Sigmoid colon (tissue), 4 donors: ENCODE measurements at regions not wholly inside any gene's neighbourhood (a gene's known extent, or its start where the extent isn't known, plus 50 kb on each side); places are given as distances from the start of the nearest gene placed in this dataset.

ENCODE experiments used
- POLR2AphosphoS5 ChIP-seq, 4 donors: sonication (generic); formaldehyde crosslinking; IDR thresholded peaks; one replicate each; pipeline ENCODE4 v1.6.1; 2017; ENCODE audit warnings: antibody characterized with exemption in 4 of 4
- TF ChIP-seq, protein P1 (sequence below), 4 experiments: fragments of 450-650 bp in 3 of 4; fragments of 200-600 bp in 1 of 4; IDR thresholded peaks; one replicate each; pipeline ENCODE4 v1.5.1; 2016 to 2019; ENCODE audit warnings: antibody characterized with exemption in 4 of 4, mild to moderate bottlenecking in 3 of 4, moderate library complexity in 2 of 4

DNA sequence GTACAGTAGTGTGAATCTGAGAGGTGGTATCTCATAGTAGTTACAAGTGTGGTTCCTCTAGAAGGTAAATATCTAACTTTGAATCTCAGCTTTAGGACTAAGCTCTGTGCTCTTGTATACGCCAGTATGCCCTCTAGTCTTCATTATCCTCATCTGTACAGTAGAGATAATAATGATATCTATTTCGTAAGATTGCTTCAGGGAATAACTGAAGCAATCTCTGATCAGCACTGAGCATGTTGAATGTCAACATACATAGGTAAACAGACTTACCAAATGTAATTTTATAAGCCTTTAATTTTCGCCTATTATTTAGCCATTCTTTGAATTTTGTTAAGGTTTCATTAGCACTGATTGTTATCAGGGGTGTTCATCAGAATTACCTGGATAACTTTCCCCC is 175.2 kb upstream of the ANKRD50 start:
- TF ChIP-seq, protein P1, sequence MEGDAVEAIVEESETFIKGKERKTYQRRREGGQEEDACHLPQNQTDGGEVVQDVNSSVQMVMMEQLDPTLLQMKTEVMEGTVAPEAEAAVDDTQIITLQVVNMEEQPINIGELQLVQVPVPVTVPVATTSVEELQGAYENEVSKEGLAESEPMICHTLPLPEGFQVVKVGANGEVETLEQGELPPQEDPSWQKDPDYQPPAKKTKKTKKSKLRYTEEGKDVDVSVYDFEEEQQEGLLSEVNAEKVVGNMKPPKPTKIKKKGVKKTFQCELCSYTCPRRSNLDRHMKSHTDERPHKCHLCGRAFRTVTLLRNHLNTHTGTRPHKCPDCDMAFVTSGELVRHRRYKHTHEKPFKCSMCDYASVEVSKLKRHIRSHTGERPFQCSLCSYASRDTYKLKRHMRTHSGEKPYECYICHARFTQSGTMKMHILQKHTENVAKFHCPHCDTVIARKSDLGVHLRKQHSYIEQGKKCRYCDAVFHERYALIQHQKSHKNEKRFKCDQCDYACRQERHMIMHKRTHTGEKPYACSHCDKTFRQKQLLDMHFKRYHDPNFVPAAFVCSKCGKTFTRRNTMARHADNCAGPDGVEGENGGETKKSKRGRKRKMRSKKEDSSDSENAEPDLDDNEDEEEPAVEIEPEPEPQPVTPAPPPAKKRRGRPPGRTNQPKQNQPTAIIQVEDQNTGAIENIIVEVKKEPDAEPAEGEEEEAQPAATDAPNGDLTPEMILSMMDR (IDR thresholded peaks at IDR 0.05), result no peak
- TF ChIP-seq POLR2AphosphoS5 (IDR thresholded peaks at IDR 0.05), result no peak
